H9 (cell line): ENCODE measurements at regions not wholly inside any gene's neighbourhood (a gene's known extent, or its start where the extent isn't known, plus 50 kb on each side); places are given as distances from the start of the nearest gene placed in this dataset.

Experiments
- DNase-seq: peaks from one replicate; pipeline ENCODE4 v3.0.0-alpha.2; 2017
- H2AFZ ChIP-seq: one replicate; pipeline ENCODE4 v1.6.1; 2013; ENCODE audit warnings: mild to moderate bottlenecking, low read length, control low read depth, moderate library complexity
- H2AK5ac ChIP-seq: 2 replicates; pipeline ENCODE4 v1.6.1; 2013; ENCODE audit warnings: low read length, control low read depth, mixed read lengths; ENCODE audit not compliant: insufficient read length
- H2BK120ac ChIP-seq: one replicate; pipeline ENCODE4 v1.6.1; 2013; ENCODE audit warnings: low read depth, mild to moderate bottlenecking, low read length, control low read depth, inconsistent platforms; ENCODE audit not compliant: poor library complexity, severe bottlenecking
- H2BK12ac ChIP-seq: 2 replicates; pipeline ENCODE4 v1.6.1; 2013; ENCODE audit warnings: low read length, control low read depth, mixed read lengths, low read depth; ENCODE audit not compliant: insufficient read length
- H2BK15ac ChIP-seq: 2 replicates; pipeline ENCODE4 v1.6.1; 2013; ENCODE audit warnings: low read depth, low read length, control low read depth
- H2BK20ac ChIP-seq: one replicate; pipeline ENCODE4 v1.6.1; 2013; ENCODE audit warnings: low read depth, mild to moderate bottlenecking, low read length, control low read depth, inconsistent platforms; ENCODE audit not compliant: poor library complexity, severe bottlenecking
- H2BK5ac ChIP-seq: 2 replicates; pipeline ENCODE4 v1.6.1; 2013; ENCODE audit warnings: low read length, control low read depth, mixed read lengths; ENCODE audit not compliant: insufficient read length
- H3K14ac ChIP-seq: 2 replicates; pipeline ENCODE4 v1.6.1; 2013; ENCODE audit warnings: low read length, control low read depth; ENCODE audit not compliant: insufficient read depth
- H3K18ac ChIP-seq: 2 replicates; pipeline ENCODE4 v1.6.1; 2013; ENCODE audit warnings: low read depth, mild to moderate bottlenecking, mixed read lengths, low read length, control low read depth; ENCODE audit not compliant: insufficient read length
- H3K23ac ChIP-seq: 2 replicates; pipeline ENCODE4 v1.6.1; 2013; ENCODE audit warnings: low read length, control low read depth, mixed read lengths, low read depth; ENCODE audit not compliant: insufficient read length
- H3K23me2 ChIP-seq: 2 replicates; pipeline ENCODE4 v1.6.1; 2013; ENCODE audit warnings: low read depth, mild to moderate bottlenecking, mixed read lengths, low read length, control low read depth; ENCODE audit not compliant: insufficient read length, poor library complexity, severe bottlenecking
- H3K27ac ChIP-seq: 2 replicates; pipeline ENCODE4 v1.5.1; 2013; ENCODE audit warnings: low read length, control low read depth, mixed read lengths, low read depth; ENCODE audit not compliant: insufficient read length
- H3K27me3 ChIP-seq: 2 replicates; pipeline ENCODE4 v1.6.1; 2013; ENCODE audit warnings: low read length, control low read depth, inconsistent platforms; ENCODE audit not compliant: insufficient read depth
- H3K4ac ChIP-seq: 2 replicates; pipeline ENCODE4 v1.6.1; 2013; ENCODE audit warnings: low read depth, mild to moderate bottlenecking, control low read depth, inconsistent platforms, low read length, moderate library complexity
- H3K4me1 ChIP-seq: 2 replicates; pipeline ENCODE4 v1.6.1; 2013; ENCODE audit warnings: low read length, control low read depth, inconsistent platforms; ENCODE audit not compliant: insufficient read depth
- H3K4me2 ChIP-seq: 2 replicates; pipeline ENCODE4 v1.6.1; 2013; ENCODE audit warnings: low read length, control low read depth, mixed read lengths; ENCODE audit not compliant: insufficient read length, insufficient read depth
- H3K56ac ChIP-seq: 2 replicates; pipeline ENCODE4 v1.6.1; 2013; ENCODE audit warnings: low read depth, mild to moderate bottlenecking, mixed read lengths, low read length, control low read depth; ENCODE audit not compliant: insufficient read length
- H3K79me1 ChIP-seq: 2 replicates; pipeline ENCODE4 v1.6.1; 2013; ENCODE audit warnings: low read depth, mild to moderate bottlenecking, moderate library complexity, low read length, control low read depth, inconsistent platforms; ENCODE audit not compliant: insufficient read depth, poor library complexity, severe bottlenecking
- H3K79me2 ChIP-seq: 2 replicates; pipeline ENCODE4 v1.6.1; 2013; ENCODE audit warnings: low read length, control low read depth, inconsistent platforms; ENCODE audit not compliant: insufficient read depth
- H3K9ac ChIP-seq: 2 replicates; pipeline ENCODE4 v1.6.1; 2013; ENCODE audit warnings: low read length, control low read depth, mixed read lengths; ENCODE audit not compliant: insufficient read length; ENCODE audit errors: extremely low read depth
- H3K9me3 ChIP-seq: one replicate; pipeline ENCODE4 v1.6.1; 2013; ENCODE audit warnings: low read depth, low read length, inconsistent platforms; ENCODE audit not compliant: control insufficient read depth
- H3T11ph ChIP-seq: one replicate; pipeline ENCODE4 v1.6.1; 2013; ENCODE audit warnings: mild to moderate bottlenecking, low read length, control low read depth, inconsistent platforms
- H4K20me1 ChIP-seq: one replicate; pipeline ENCODE4 v1.6.1; 2013; ENCODE audit not compliant: control insufficient read depth, insufficient read length, insufficient read depth
- H4K5ac ChIP-seq: 2 replicates; pipeline ENCODE4 v1.6.1; 2013; ENCODE audit warnings: low read depth, mild to moderate bottlenecking, mixed read lengths, low read length, control low read depth; ENCODE audit not compliant: insufficient read length
- H4K8ac ChIP-seq: replicated peaks from 2 replicates; pipeline ENCODE4 v1.6.1; 2013; ENCODE audit warnings: low read length, control low read depth, mixed read lengths, low read depth; ENCODE audit not compliant: insufficient read length
- H4K91ac ChIP-seq: 2 replicates; pipeline ENCODE4 v1.6.1; 2013; ENCODE audit warnings: low read depth, mild to moderate bottlenecking, moderate library complexity, mixed read lengths, low read length, control low read depth; ENCODE audit not compliant: insufficient read length
- H3K27ac Mint-ChIP-seq, 3 experiments: 2 replicates in 2 of 3; 3 replicates in 1 of 3; pipeline ENCODE4 v1.8.0; 2020 to 2021; ENCODE audit warnings: mixed read lengths in 3 of 3, mild to moderate bottlenecking in 1 of 3, moderate library complexity in 1 of 3
- H3K27me3 Mint-ChIP-seq: 2 replicates; pipeline ENCODE4 v1.8.0; 2021; ENCODE audit warnings: low read depth, mild to moderate bottlenecking, moderate library complexity, mixed read lengths
- H3K36me3 Mint-ChIP-seq, 3 experiments: 2 replicates in 2 of 3; 3 replicates in 1 of 3; pipeline ENCODE4 v1.8.0; 2020 to 2021; ENCODE audit warnings: low read depth in 3 of 3, mixed read lengths in 3 of 3; ENCODE audit not compliant: insufficient read depth in 1 of 3
- H3K4me1 Mint-ChIP-seq, 2 experiments: 2 replicates each; pipeline ENCODE4 v1.8.0; 2020; ENCODE audit warnings: mixed read lengths in 2 of 2
- H3K4me3 Mint-ChIP-seq, 2 experiments: 2 replicates in 1 of 2; 3 replicates in 1 of 2; pipeline ENCODE4 v1.8.0; 2020 to 2021; ENCODE audit warnings: mild to moderate bottlenecking in 2 of 2, mixed read lengths in 2 of 2, moderate library complexity in 1 of 2
- H3K9me3 Mint-ChIP-seq, 2 experiments: 2 replicates in 1 of 2; 3 replicates in 1 of 2; pipeline ENCODE4 v1.8.0; 2020; ENCODE audit warnings: mild to moderate bottlenecking in 2 of 2, mixed read lengths in 2 of 2, moderate library complexity in 1 of 2
- CTCF ChIP-seq: fragments of 200-600 bp; sonication (generic); conservative IDR thresholded peaks from 3 replicates; pipeline ENCODE4 v1.8.0; 2021; ENCODE audit warnings: antibody characterized with exemption, mild to moderate bottlenecking
- WGBS: extraction: QIAGEN DNeasy Blood & Tissue Kit; methylation state at CpG from one replicate; pipeline ENCODE4 v1.1.7; 2013; ENCODE audit warnings: missing lambda C conversion rate, low lambda C conversion rate, mixed read lengths; ENCODE audit not compliant: insufficient read length; ENCODE audit errors: extremely low coverage; 5-methylcytosine and 5-hydroxymethylcytosine counted together

- H3K4ac ChIP-seq, result no peak overlapping the region
Observed at GRCh38 chr6:74041420-74041819, 345.4 kb downstream of the CD109 start.

More at GRCh38 chr6:74041420-74041819, 345.4 kb downstream of the CD109 start:
- no peak overlapping the region for H3K18ac ChIP-seq
- H4K91ac ChIP-seq, result peak overlapping the region; percentile 51
- Mint-ChIP-seq H3K27ac (peak overlapping the region in 1 of 3 experiments; percentile 15; a peak in 1 of 7 replicates), H3K4me3 (no peak overlapping the region), H3K36me3 (peaks cover 2 to 14% (median 4%) of the 10 kb centered on the region in 3 experiments; a peak in 6 of 7 replicates), H3K4me1 (peaks cover 5 to 10% of the 10 kb centered on the region in 2 experiments), H3K27me3 (no peaks in the 10 kb centered on the region; the same call in 1 of the 2 replicates), H3K9me3 (peaks cover 15 to 23% of the 10 kb centered on the region in 2 experiments)
- H3K4me1 ChIP-seq, result peaks cover 6% of the 10 kb centered on the region; the same call in 1 of the 2 replicates
- no peak overlapping the region for H2BK120ac ChIP-seq
- peak overlapping the region; percentile 71; the same call in 1 of the 2 replicates for H3K14ac ChIP-seq
- H3K27ac ChIP-seq, result no peak overlapping the region
- H2BK12ac ChIP-seq, result no peak overlapping the region
- no peak overlapping the region for H2AFZ ChIP-seq
- H3K27me3 ChIP-seq, result no peaks in the 10 kb centered on the region
- no peaks in the 10 kb centered on the region for H3K79me2 ChIP-seq
- no peak overlapping the region for H3K4me2 ChIP-seq
- H4K5ac ChIP-seq, result no peak overlapping the region
- no peak overlapping the region for H2BK20ac ChIP-seq
- no peaks in the 10 kb centered on the region for H4K20me1 ChIP-seq
- H2AK5ac ChIP-seq, result no peak overlapping the region
- no peaks in the 10 kb centered on the region for H3K79me1 ChIP-seq
- no peak overlapping the region for H4K8ac ChIP-seq
- no peaks in the 10 kb centered on the region for H3K9me3 ChIP-seq
- no CpG with 5 or more reads among the region's 3 CpGs for WGBS
- H2BK15ac ChIP-seq, result no peak overlapping the region
- no peak overlapping the region for H3K56ac ChIP-seq
- H3T11ph ChIP-seq, result no peak overlapping the region
- no peak overlapping the region for H3K23ac ChIP-seq
- no peak overlapping the region for H3K9ac ChIP-seq
- TF ChIP-seq CTCF, result no peak
- DNase-seq, result peak; percentile 50
- H2BK5ac ChIP-seq, result no peak overlapping the region
- H3K23me2 ChIP-seq, result no peaks in the 10 kb centered on the region
